SU-DHL-6 (cell line): ENCODE measurements at regions not wholly inside any gene's neighbourhood (a gene's known extent, or its start where the extent isn't known, plus 50 kb on each side); places are given as distances from the start of the nearest gene placed in this dataset.

Experiments used
- EZH2phosphoT487 ChIP-seq: fragments of 200-600 bp; sonication (generic), shearing (Covaris generic); conservative IDR thresholded peaks from 2 replicates; pipeline ENCODE4 v1.6.1; 2018; ENCODE audit warnings: mild to moderate bottlenecking, antibody characterized with exemption, low read length, moderate library complexity, mixed read lengths
- TF ChIP-seq, protein P1 (sequence below): fragments of 200-600 bp; sonication (generic); IDR thresholded peaks from one replicate; pipeline ENCODE4 v1.5.1; 2017; ENCODE audit warnings: antibody characterized with exemption, mild to moderate bottlenecking, low read length, moderate library complexity; ENCODE audit not compliant: insufficient read depth, poor library complexity, severe bottlenecking

DNA sequence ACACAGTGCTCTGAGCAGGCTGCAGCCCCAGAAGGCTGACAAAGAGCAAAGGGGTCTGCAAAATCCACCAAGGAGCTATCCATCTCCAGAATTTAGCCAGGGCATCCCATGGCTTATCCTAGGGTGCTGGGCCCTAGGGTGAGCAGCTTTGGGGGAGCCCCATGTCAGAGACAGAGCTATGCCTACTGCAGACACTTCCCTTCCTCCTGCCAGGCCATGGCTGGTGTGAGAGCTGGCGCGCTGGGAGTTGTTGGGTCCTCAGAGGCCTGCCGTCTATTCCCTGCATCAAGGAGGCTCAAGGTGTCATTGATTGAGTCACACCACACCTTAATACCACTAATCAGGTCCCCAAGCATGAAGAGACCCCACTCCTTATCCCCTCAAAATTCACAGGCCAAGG is 85.3 kb upstream of the TP53I11 start:
- TF ChIP-seq, protein P1, sequence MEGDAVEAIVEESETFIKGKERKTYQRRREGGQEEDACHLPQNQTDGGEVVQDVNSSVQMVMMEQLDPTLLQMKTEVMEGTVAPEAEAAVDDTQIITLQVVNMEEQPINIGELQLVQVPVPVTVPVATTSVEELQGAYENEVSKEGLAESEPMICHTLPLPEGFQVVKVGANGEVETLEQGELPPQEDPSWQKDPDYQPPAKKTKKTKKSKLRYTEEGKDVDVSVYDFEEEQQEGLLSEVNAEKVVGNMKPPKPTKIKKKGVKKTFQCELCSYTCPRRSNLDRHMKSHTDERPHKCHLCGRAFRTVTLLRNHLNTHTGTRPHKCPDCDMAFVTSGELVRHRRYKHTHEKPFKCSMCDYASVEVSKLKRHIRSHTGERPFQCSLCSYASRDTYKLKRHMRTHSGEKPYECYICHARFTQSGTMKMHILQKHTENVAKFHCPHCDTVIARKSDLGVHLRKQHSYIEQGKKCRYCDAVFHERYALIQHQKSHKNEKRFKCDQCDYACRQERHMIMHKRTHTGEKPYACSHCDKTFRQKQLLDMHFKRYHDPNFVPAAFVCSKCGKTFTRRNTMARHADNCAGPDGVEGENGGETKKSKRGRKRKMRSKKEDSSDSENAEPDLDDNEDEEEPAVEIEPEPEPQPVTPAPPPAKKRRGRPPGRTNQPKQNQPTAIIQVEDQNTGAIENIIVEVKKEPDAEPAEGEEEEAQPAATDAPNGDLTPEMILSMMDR, result no peak
- TF ChIP-seq EZH2phosphoT487, result no peak
